CD14-positive monocyte (primary cell): ENCODE measurements at regions not wholly inside any gene's neighbourhood (a gene's known extent, or its start where the extent isn't known, plus 50 kb on each side); places are given as distances from the start of the nearest gene placed in this dataset.
A peak's percentile ranks its signal among the peaks of the same experiment; 100 is the strongest.

Experiments
- DNase-seq, 3 donors: peaks; one replicate each; pipeline ENCODE4 v3.0.0-alpha.2; 2011 to 2022
- H2AFZ ChIP-seq: 2 replicates; pipeline ENCODE4 v1.6.0; 2012; ENCODE audit warnings: mild to moderate bottlenecking, low read depth, low read length, inconsistent platforms; ENCODE audit not compliant: insufficient read depth, poor library complexity, severe bottlenecking
- H3K27ac ChIP-seq, 2 donors: 1 replicate in 1 of 2; 2 replicates in 1 of 2; pipeline ENCODE4 v1.5.1; 2012 to 2013; ENCODE audit warnings: low read length in 2 of 2, control low read depth in 1 of 2, inconsistent platforms in 1 of 2, low read depth in 1 of 2, mild to moderate bottlenecking in 1 of 2
- H3K27me3 ChIP-seq, 2 donors: one replicate each; pipeline versions ENCODE4 v1.6.0 to v1.6.1; 2011 to 2013; ENCODE audit warnings: low read length in 2 of 2; ENCODE audit not compliant: control insufficient read depth in 2 of 2, insufficient read depth in 2 of 2
- H3K36me3 ChIP-seq, 2 donors: replicated peaks in 1 of 2; 1 replicate in 1 of 2; 2 replicates in 1 of 2; pipeline versions ENCODE4 v1.5.1 to v1.6.1; 2012 to 2013; ENCODE audit warnings: low read length in 2 of 2, control low read depth in 1 of 2, inconsistent platforms in 1 of 2, mild to moderate bottlenecking in 1 of 2; ENCODE audit not compliant: insufficient read depth in 2 of 2, control insufficient read depth in 1 of 2
- H3K4me1 ChIP-seq, 2 donors: 1 replicate in 1 of 2; 2 replicates in 1 of 2; pipeline versions ENCODE4 v1.5.1 to v1.6.1; 2012 to 2013; ENCODE audit warnings: low read length in 2 of 2, control low read depth in 1 of 2, inconsistent platforms in 1 of 2, mild to moderate bottlenecking in 1 of 2, moderate library complexity in 1 of 2; ENCODE audit not compliant: insufficient read depth in 2 of 2, control insufficient read depth in 1 of 2
- H3K4me2 ChIP-seq: replicated peaks from 2 replicates; pipeline ENCODE3; 2012; ENCODE audit warnings: low read length, moderate library complexity, mild to moderate bottlenecking; ENCODE audit not compliant: poor library complexity, severe bottlenecking; ENCODE audit errors: extremely low read depth
- H3K4me3 ChIP-seq, 3 experiments: fragments of 200-600 bp in 1 of 3; sonication (generic) in 1 of 3; replicated peaks in 1 of 3; 1 replicate in 2 of 3; 2 replicates in 1 of 3; pipeline ENCODE4 v1.5.1; 2011 to 2013; ENCODE audit warnings: low read length in 3 of 3, mild to moderate bottlenecking in 3 of 3, control low read depth in 2 of 3, low read depth in 2 of 3, inconsistent platforms in 1 of 3, moderate library complexity in 1 of 3
- H3K79me2 ChIP-seq: 2 replicates; pipeline ENCODE4 v1.6.0; 2012; ENCODE audit warnings: mild to moderate bottlenecking, control low read depth, inconsistent platforms, low read length, moderate library complexity; ENCODE audit not compliant: insufficient read depth
- H3K9ac ChIP-seq: 2 replicates; pipeline ENCODE4 v1.6.0; 2017; ENCODE audit warnings: low read length, mild to moderate bottlenecking; ENCODE audit not compliant: insufficient read depth, poor library complexity, severe bottlenecking
- H3K9me3 ChIP-seq, 2 donors: replicated peaks in 1 of 2; 1 replicate in 1 of 2; 2 replicates in 1 of 2; pipeline versions ENCODE4 v1.5.1 to v1.6.1; 2012 to 2013; ENCODE audit warnings: low read length in 2 of 2, control low read depth in 1 of 2; ENCODE audit not compliant: control insufficient read depth in 1 of 2, insufficient read depth in 1 of 2
- H4K20me1 ChIP-seq: 2 replicates; pipeline ENCODE4 v1.6.0; 2012; ENCODE audit warnings: mild to moderate bottlenecking, low read length, control low read depth, moderate library complexity; ENCODE audit not compliant: insufficient read depth
- H3K27ac Mint-ChIP-seq, 7 donors: one replicate each; pipeline ENCODE4 v1.8.0; 2020; ENCODE audit warnings: mild to moderate bottlenecking in 7 of 7, mixed read lengths in 7 of 7, moderate library complexity in 6 of 7, inconsistent platforms in 2 of 7
- H3K27me3 Mint-ChIP-seq, 3 donors: one replicate each; pipeline ENCODE4 v1.8.0; 2021 to 2022; ENCODE audit warnings: low read depth in 3 of 3, mild to moderate bottlenecking in 3 of 3, mixed read lengths in 3 of 3, moderate library complexity in 3 of 3, inconsistent platforms in 1 of 3
- H3K36me3 Mint-ChIP-seq, 2 donors: one replicate each; pipeline ENCODE4 v1.8.0; 2020; ENCODE audit warnings: mixed read lengths in 2 of 2, inconsistent platforms in 1 of 2, mild to moderate bottlenecking in 1 of 2
- H3K4me1 Mint-ChIP-seq: one replicate; pipeline ENCODE4 v1.8.0; 2020; ENCODE audit warnings: mild to moderate bottlenecking, mixed read lengths
- H3K4me3 Mint-ChIP-seq, 2 donors: one replicate each; pipeline ENCODE4 v1.8.0; 2020; ENCODE audit warnings: mild to moderate bottlenecking in 2 of 2, mixed read lengths in 2 of 2, moderate library complexity in 1 of 2
- H3K9me3 Mint-ChIP-seq, 7 donors: one replicate each; pipeline ENCODE4 v1.8.0; 2020 to 2022; ENCODE audit warnings: mixed read lengths in 7 of 7, mild to moderate bottlenecking in 6 of 7, moderate library complexity in 6 of 7, inconsistent platforms in 2 of 7
- CTCF ChIP-seq: fragments of 200-600 bp; IDR thresholded peaks from one replicate; pipeline ENCODE4 v1.8.0; 2022; ENCODE audit warnings: antibody characterized with exemption, mild to moderate bottlenecking
- WGBS: methylation state at CpG from one replicate; pipeline ENCODE4 v1.1.5; 2013; ENCODE audit warnings: missing lambda C conversion rate; ENCODE audit not compliant: insufficient coverage; 5-methylcytosine and 5-hydroxymethylcytosine counted together
- intact Hi-C, 2 donors: fragments of 100-400 bp; cut with micrococcal nuclease; formaldehyde crosslinking; loops; one replicate each; pipeline versions ENCODE4 v1.15.0 to v1.15.1; 2023

DNA sequence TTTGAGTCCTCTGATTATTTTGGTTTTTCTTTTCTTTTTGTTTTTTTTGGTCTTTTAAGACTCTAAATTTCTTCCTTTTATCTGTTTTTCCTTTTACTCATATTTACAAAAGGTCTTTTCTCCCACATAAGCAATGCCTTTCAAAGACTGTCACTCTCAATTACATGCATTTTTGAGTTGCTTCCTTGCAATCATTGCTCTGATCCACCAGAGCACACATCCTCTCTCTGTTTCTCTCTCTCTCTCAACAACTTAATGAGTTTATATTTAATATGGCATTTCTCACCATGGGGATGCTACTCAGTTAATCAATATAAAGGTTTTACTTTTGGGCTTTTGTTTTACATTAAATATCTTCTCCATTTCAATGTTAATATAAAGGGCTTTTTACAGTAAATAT is 62.7 kb upstream of the OR10AD1 start:
- Histone ChIP-seq H3K9ac (no peak overlapping the region), H3K4me1 (peaks cover 0 to 5% of the 10 kb centered on the region in 2 donors), H4K20me1 (no peaks in the 10 kb centered on the region), H3K27ac (no peak overlapping the region), H3K27me3 (no peaks in the 10 kb centered on the region), H3K4me2 (no peak overlapping the region), H3K36me3 (no peaks in the 10 kb centered on the region), H2AFZ (no peak overlapping the region), H3K79me2 (no peaks in the 10 kb centered on the region), H3K4me3 (no peak overlapping the region), H3K9me3 (no peaks in the 10 kb centered on the region)
- Mint-ChIP-seq H3K36me3 (peaks cover 0 to 6% of the 10 kb centered on the region in 2 donors), H3K27me3 (peaks cover 0 to 2% (median 2%) of the 10 kb centered on the region in 3 donors), H3K4me1 (peaks cover 11% of the 10 kb centered on the region), H3K27ac (no peak overlapping the region), H3K9me3 (peaks cover 0 to 8% (median 3%) of the 10 kb centered on the region in 7 donors), H3K4me3 (no peak overlapping the region)
- no peak for TF ChIP-seq CTCF
- intact Hi-C loops = no loop called here
- DNase-seq = no peak

GRCh38 chr12:48263617-48264016 is 60.5 kb upstream of the OR10AD1 start:
- H3K27ac Mint-ChIP-seq = peak overlapping the region in 4 of 7 donors; percentile 24 to 87 (median 74)
- Histone ChIP-seq H3K4me2 (no peak overlapping the region), H3K36me3 (no peaks in the 10 kb centered on the region), H3K4me1 (peaks cover 0 to 5% of the 10 kb centered on the region in 2 donors), H3K4me3 (no peak overlapping the region), H4K20me1 (no peaks in the 10 kb centered on the region), H3K9me3 (no peaks in the 10 kb centered on the region), H3K9ac (no peak overlapping the region), H3K27me3 (no peaks in the 10 kb centered on the region), H3K79me2 (no peaks in the 10 kb centered on the region), H3K27ac (no peak overlapping the region), H2AFZ (no peak overlapping the region)
- peak in 2 of 3 donors; percentile 8 to 37 for DNase-seq
- TF ChIP-seq CTCF = no peak
- peaks cover 0 to 11% (median 3%) of the 10 kb centered on the region in 7 donors for H3K9me3 Mint-ChIP-seq
- WGBS = no CpG with 5 or more reads among the region's 1 CpG
- peaks cover 0 to 2% (median 0%) of the 10 kb centered on the region in 3 donors for H3K27me3 Mint-ChIP-seq
- H3K36me3 Mint-ChIP-seq = peaks cover 0 to 4% of the 10 kb centered on the region in 2 donors
- intact Hi-C loops = no loop called here
- H3K4me1 Mint-ChIP-seq = peaks cover 11% of the 10 kb centered on the region
- no peak overlapping the region for H3K4me3 Mint-ChIP-seq
